GM19351 (cell line): ENCODE measurements at regions not wholly inside any gene's neighbourhood (a gene's known extent, or its start where the extent isn't known, plus 50 kb on each side); places are given as distances from the start of the nearest gene placed in this dataset.
"Not testable (repeated sequence)": the region's sequence is repeated elsewhere in the genome, so short reads cannot be mapped to it uniquely, and the experiment has no call there.

Experiments
- ATAC-seq: cut with Tn5 transposase; IDR thresholded peaks from one replicate; pipeline ENCODE4 v1.9.1; 2021; ENCODE audit warnings: mild to moderate bottlenecking, moderate library complexity; ENCODE audit not compliant: unreplicated experiment

- no peak for ATAC-seq
Observed at GRCh38 chr1:99361406-99361805, 97.1 kb downstream of the PLPPR4 start.

- ATAC-seq, result no peak
Observed at GRCh38 chr1:99363531-99363930, 99.2 kb downstream of the PLPPR4 start.

GRCh38 chr1:99365141-99365540 lies 100.8 kb downstream of the PLPPR4 start:
- ATAC-seq, result no peak

GRCh38 chr1:99365545-99365944 lies 101.3 kb downstream of the PLPPR4 start:
- ATAC-seq, result no peak

GRCh38 chr1:99369154-99369553 lies 104.9 kb downstream of the PLPPR4 start:
- ATAC-seq, result no peak

GRCh38 chr1:99370476-99370875 lies 106.2 kb downstream of the PLPPR4 start:
- ATAC-seq, result no peak

- ATAC-seq, result no peak
Observed at GRCh38 chr1:99371413-99371812, 107.1 kb downstream of the PLPPR4 start.

- ATAC-seq, result no peak
Observed at GRCh38 chr1:99374109-99374508, 109.8 kb downstream of the PLPPR4 start.

- ATAC-seq, result not testable (repeated sequence)
Observed at GRCh38 chr1:99374693-99375092, 110.4 kb downstream of the PLPPR4 start.

- ATAC-seq, result no peak
Observed at GRCh38 chr1:99384021-99384420, 119.7 kb downstream of the PLPPR4 start.

- ATAC-seq, result no peak
Observed at GRCh38 chr1:99385852-99386251, 121.6 kb downstream of the PLPPR4 start.

- no peak for ATAC-seq
Observed at GRCh38 chr1:99396389-99396788, 132.1 kb downstream of the PLPPR4 start.

- ATAC-seq, result no peak
Observed at GRCh38 chr1:99397029-99397428, 132.7 kb downstream of the PLPPR4 start.

GRCh38 chr1:99397863-99398262 lies 133.6 kb downstream of the PLPPR4 start:
- no peak for ATAC-seq

GRCh38 chr1:99401556-99401955 lies 137.3 kb downstream of the PLPPR4 start:
- not testable (repeated sequence) for ATAC-seq

GRCh38 chr1:99404399-99404798 lies 140.1 kb downstream of the PLPPR4 start:
- ATAC-seq, result not testable (repeated sequence)

- ATAC-seq, result not testable (repeated sequence)
Observed at GRCh38 chr1:99405325-99405724, 141.0 kb downstream of the PLPPR4 start.

GRCh38 chr1:99407018-99407417 lies 142.7 kb downstream of the PLPPR4 start:
- ATAC-seq, result no peak

GRCh38 chr1:99424087-99424486 lies 159.8 kb downstream of the PLPPR4 start:
- no peak for ATAC-seq

- no peak for ATAC-seq
Observed at GRCh38 chr1:99429754-99430153, 165.5 kb downstream of the PLPPR4 start.

- no peak for ATAC-seq
Observed at GRCh38 chr1:99438656-99439230, 174.5 kb downstream of the PLPPR4 start.

GRCh38 chr1:99439433-99440075 lies 175.3 kb downstream of the PLPPR4 start:
- ATAC-seq, result no peak
